Astrocyte (in vitro differentiated cells and primary cell): ENCODE measurements at regions not wholly inside any gene's neighbourhood (a gene's known extent, or its start where the extent isn't known, plus 50 kb on each side); places are given as distances from the start of the nearest gene placed in this dataset.

Experiments used
- DNase-seq: peaks from one replicate; pipeline ENCODE4 v3.0.0-alpha.2; 2010; ENCODE audit warnings: low read depth
- FAIRE-seq: peaks from 2 replicates; lab custom pipeline; 2011; peaks lifted over from hg19 to GRCh38; lab: Jason Lieb, UNC
- H2AFZ ChIP-seq: 2 replicates; pipeline ENCODE4 v1.6.0; 2012; ENCODE audit warnings: low read depth, low read length, inconsistent platforms
- H3K27ac ChIP-seq: 2 replicates; pipeline ENCODE4 v1.5.1; 2011; ENCODE audit warnings: low read depth, low read length, inconsistent platforms
- H3K27me3 ChIP-seq: 2 replicates; pipeline ENCODE4 v1.6.0; 2011; ENCODE audit warnings: low read length, inconsistent platforms; ENCODE audit not compliant: insufficient read depth
- H3K36me3 ChIP-seq: 2 replicates; pipeline ENCODE4 v1.5.1; 2011; ENCODE audit warnings: low read length, inconsistent platforms; ENCODE audit not compliant: insufficient read depth
- H3K4me1 ChIP-seq: 2 replicates; pipeline ENCODE4 v1.5.1; 2011; ENCODE audit warnings: low read length, inconsistent platforms; ENCODE audit not compliant: insufficient read depth
- H3K4me2 ChIP-seq: 2 replicates; pipeline ENCODE4 v1.6.0; 2012; ENCODE audit warnings: low read length, inconsistent platforms
- H3K4me3 ChIP-seq: 2 replicates; pipeline ENCODE4 v1.5.1; 2011; ENCODE audit warnings: low read depth, mild to moderate bottlenecking, low read length, inconsistent platforms; ENCODE audit not compliant: insufficient read depth
- H3K79me2 ChIP-seq: 2 replicates; pipeline ENCODE4 v1.6.0; 2012; ENCODE audit warnings: mild to moderate bottlenecking, low read length, inconsistent platforms; ENCODE audit not compliant: insufficient read depth
- H3K9ac ChIP-seq: 2 replicates; pipeline ENCODE4 v1.6.0; 2012; ENCODE audit warnings: mild to moderate bottlenecking, low read length, inconsistent platforms
- H3K9me3 ChIP-seq: 2 replicates; pipeline ENCODE4 v1.5.1; 2012; ENCODE audit warnings: low read depth, mild to moderate bottlenecking, low read length, inconsistent platforms; ENCODE audit not compliant: insufficient read depth
- H4K20me1 ChIP-seq: 2 replicates; pipeline ENCODE4 v1.6.0; 2012; ENCODE audit warnings: low read length, inconsistent platforms; ENCODE audit not compliant: insufficient read depth
- H3K27ac Mint-ChIP-seq: one replicate; pipeline ENCODE4 v1.8.0; 2021; ENCODE audit warnings: mild to moderate bottlenecking, mixed read lengths; ENCODE audit not compliant: unreplicated experiment
- H3K27me3 Mint-ChIP-seq: one replicate; pipeline ENCODE4 v1.8.0; 2021; ENCODE audit warnings: low read depth, mixed read lengths; ENCODE audit not compliant: unreplicated experiment
- H3K36me3 Mint-ChIP-seq: one replicate; pipeline ENCODE4 v1.8.0; 2021; ENCODE audit warnings: low read depth, mixed read lengths; ENCODE audit not compliant: unreplicated experiment
- H3K4me1 Mint-ChIP-seq: one replicate; pipeline ENCODE4 v1.8.0; 2021; ENCODE audit warnings: low read depth, mixed read lengths; ENCODE audit not compliant: unreplicated experiment
- H3K4me3 Mint-ChIP-seq: one replicate; pipeline ENCODE4 v1.8.0; 2021; ENCODE audit warnings: mild to moderate bottlenecking, moderate library complexity, mixed read lengths; ENCODE audit not compliant: unreplicated experiment
- H3K9me3 Mint-ChIP-seq: one replicate; pipeline ENCODE4 v1.8.0; 2021; ENCODE audit warnings: mild to moderate bottlenecking, mixed read lengths; ENCODE audit not compliant: unreplicated experiment
- EZH2 ChIP-seq: IDR thresholded peaks from 2 replicates; pipeline ENCODE4 v1.6.1; 2012; ENCODE audit warnings: mild to moderate bottlenecking, low read length, inconsistent platforms; ENCODE audit not compliant: insufficient read depth
- TF ChIP-seq, protein P1 (sequence below): IDR thresholded peaks from 2 replicates; pipeline ENCODE4 v1.5.1; 2011; ENCODE audit warnings: low read depth, mild to moderate bottlenecking, inconsistent platforms, low read length, moderate library complexity; ENCODE audit not compliant: insufficient read depth

- Histone ChIP-seq H3K4me2 (no peak overlapping the region), H3K27ac (no peak overlapping the region), H2AFZ (no peak overlapping the region), H3K36me3 (no peaks in the 10 kb centered on the region), H3K4me3 (no peak overlapping the region), H3K4me1 (no peaks in the 10 kb centered on the region), H3K27me3 (peaks cover 6% of the 10 kb centered on the region), H3K79me2 (no peaks in the 10 kb centered on the region), H3K9me3 (no peaks in the 10 kb centered on the region), H4K20me1 (no peaks in the 10 kb centered on the region), H3K9ac (no peak overlapping the region)
- Mint-ChIP-seq H3K4me1 (no peaks in the 10 kb centered on the region), H3K27me3 (peaks cover 7% of the 10 kb centered on the region), H3K27ac (no peak overlapping the region), H3K36me3 (no peaks in the 10 kb centered on the region), H3K4me3 (no peak overlapping the region), H3K9me3 (no peaks in the 10 kb centered on the region)
- FAIRE-seq = no peak
- no peak for DNase-seq
- no peak for TF ChIP-seq EZH2
- TF ChIP-seq, protein P1, sequence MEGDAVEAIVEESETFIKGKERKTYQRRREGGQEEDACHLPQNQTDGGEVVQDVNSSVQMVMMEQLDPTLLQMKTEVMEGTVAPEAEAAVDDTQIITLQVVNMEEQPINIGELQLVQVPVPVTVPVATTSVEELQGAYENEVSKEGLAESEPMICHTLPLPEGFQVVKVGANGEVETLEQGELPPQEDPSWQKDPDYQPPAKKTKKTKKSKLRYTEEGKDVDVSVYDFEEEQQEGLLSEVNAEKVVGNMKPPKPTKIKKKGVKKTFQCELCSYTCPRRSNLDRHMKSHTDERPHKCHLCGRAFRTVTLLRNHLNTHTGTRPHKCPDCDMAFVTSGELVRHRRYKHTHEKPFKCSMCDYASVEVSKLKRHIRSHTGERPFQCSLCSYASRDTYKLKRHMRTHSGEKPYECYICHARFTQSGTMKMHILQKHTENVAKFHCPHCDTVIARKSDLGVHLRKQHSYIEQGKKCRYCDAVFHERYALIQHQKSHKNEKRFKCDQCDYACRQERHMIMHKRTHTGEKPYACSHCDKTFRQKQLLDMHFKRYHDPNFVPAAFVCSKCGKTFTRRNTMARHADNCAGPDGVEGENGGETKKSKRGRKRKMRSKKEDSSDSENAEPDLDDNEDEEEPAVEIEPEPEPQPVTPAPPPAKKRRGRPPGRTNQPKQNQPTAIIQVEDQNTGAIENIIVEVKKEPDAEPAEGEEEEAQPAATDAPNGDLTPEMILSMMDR = no peak
Observed at GRCh38 chr2:236724200-236724599, 154.6 kb downstream of the ACKR3 start.

GRCh38 chr2:236726701-236727450 is 157.3 kb downstream of the ACKR3 start:
- Mint-ChIP-seq H3K36me3 (peaks cover 2% of the 10 kb centered on the region), H3K9me3 (no peaks in the 10 kb centered on the region), H3K27ac (no peak overlapping the region), H3K4me3 (no peak overlapping the region), H3K4me1 (no peaks in the 10 kb centered on the region), H3K27me3 (peaks cover 7% of the 10 kb centered on the region)
- peaks cover 8% of the 10 kb centered on the region for H3K27me3 ChIP-seq
- DNase-seq = no peak
- no peak for FAIRE-seq
- no peaks in the 10 kb centered on the region for H3K9me3 ChIP-seq
- H3K4me1 ChIP-seq = no peaks in the 10 kb centered on the region
- no peaks in the 10 kb centered on the region for H3K79me2 ChIP-seq
- no peak overlapping the region for H3K4me2 ChIP-seq
- no peak overlapping the region for H2AFZ ChIP-seq
- no peak overlapping the region for H3K9ac ChIP-seq
- no peaks in the 10 kb centered on the region for H3K36me3 ChIP-seq
- H3K27ac ChIP-seq = no peak overlapping the region
- no peaks in the 10 kb centered on the region for H4K20me1 ChIP-seq
- TF ChIP-seq, protein P1 = no peak
- no peak for TF ChIP-seq EZH2
- H3K4me3 ChIP-seq = no peak overlapping the region

- H3K27ac Mint-ChIP-seq = no peak overlapping the region
- H3K9me3 ChIP-seq = no peaks in the 10 kb centered on the region
- peaks cover 7% of the 10 kb centered on the region for H3K27me3 Mint-ChIP-seq
- no peak overlapping the region for H3K4me3 Mint-ChIP-seq
- peaks cover 13% of the 10 kb centered on the region for H3K27me3 ChIP-seq
- no peaks in the 10 kb centered on the region for H3K4me1 Mint-ChIP-seq
- H3K36me3 ChIP-seq = no peaks in the 10 kb centered on the region
- no peak overlapping the region for H3K4me2 ChIP-seq
- H3K79me2 ChIP-seq = no peaks in the 10 kb centered on the region
- H2AFZ ChIP-seq = peak overlapping the region; percentile 39
- no peaks in the 10 kb centered on the region for H3K4me1 ChIP-seq
- no peak overlapping the region for H3K27ac ChIP-seq
- H3K36me3 Mint-ChIP-seq = peaks cover 2% of the 10 kb centered on the region
- FAIRE-seq (no peak), DNase-seq (no peak)
- no peak overlapping the region for H3K4me3 ChIP-seq
- no peaks in the 10 kb centered on the region for H3K9me3 Mint-ChIP-seq
- no peak for TF ChIP-seq EZH2
- TF ChIP-seq, protein P1 = no peak
- no peak overlapping the region for H3K9ac ChIP-seq
- H4K20me1 ChIP-seq = no peaks in the 10 kb centered on the region
Observed at GRCh38 chr2:236728916-236729670, 159.5 kb downstream of the ACKR3 start.
